Left lung (tissue), 4 donors: ENCODE measurements at regions not wholly inside any gene's neighbourhood (a gene's known extent, or its start where the extent isn't known, plus 50 kb on each side); places are given as distances from the start of the nearest gene placed in this dataset.

ENCODE experiments used
- ATAC-seq: fragments of 200-7000 bp; cut with Tn5 transposase; one replicate; pipeline ENCODE4 v1.9.1; 2020; ENCODE audit warnings: moderate library complexity
- DNase-seq, 4 donors: peaks; one replicate each; pipeline ENCODE4 v3.0.0-alpha.2; 2013 to 2020
- H3K27ac ChIP-seq, 2 donors: fragments of 200-600 bp; sonication (generic) in 1 of 2; one replicate each; pipeline versions ENCODE4 v1.5.0 to v1.8.0; 2020 to 2021
- H3K27me3 ChIP-seq, 2 donors: fragments of 200-600 bp; sonication (generic) in 1 of 2; one replicate each; pipeline versions ENCODE4 v1.5.0 to v1.8.0; 2020 to 2021
- H3K36me3 ChIP-seq, 2 donors: fragments of 200-600 bp; sonication (generic) in 1 of 2; one replicate each; pipeline versions ENCODE4 v1.5.0 to v1.8.0; 2020 to 2021
- H3K4me1 ChIP-seq, 2 donors: fragments of 200-600 bp; one replicate each; pipeline ENCODE4 v1.8.0; 2021
- H3K4me3 ChIP-seq, 2 donors: fragments of 200-600 bp; sonication (generic) in 1 of 2; one replicate each; pipeline versions ENCODE4 v1.5.0 to v1.8.0; 2020 to 2021; ENCODE audit warnings: mild to moderate bottlenecking in 1 of 2
- H3K9me3 ChIP-seq, 2 donors: fragments of 200-600 bp; sonication (generic) in 1 of 2; one replicate each; pipeline versions ENCODE4 v1.5.0 to v1.8.0; 2020 to 2021
- intact Hi-C, 2 donors: fragments of 100-400 bp; cut with DNase I; formaldehyde crosslinking; loops; one replicate each; pipeline versions ENCODE4 v1.11.2 to v1.14.2; 2022
- TF ChIP-seq, protein P1 (sequence below), 2 donors: fragments of 200-600 bp; sonication (generic) in 1 of 2; IDR thresholded peaks; one replicate each; pipeline versions ENCODE4 v1.5.0 to v1.8.0; 2021; ENCODE audit warnings: antibody characterized with exemption in 2 of 2
- donor health status: DM: no; HTN: yes; CAD: no.
- donor health status: DM: no; HTN: no; CAD: no.

- Histone ChIP-seq H3K4me1 (peaks cover 11 to 15% of the 10 kb centered on the region in 2 donors), H3K27me3 (no peaks in the 10 kb centered on the region), H3K36me3 (no peaks in the 10 kb centered on the region), H3K4me3 (no peak overlapping the region), H3K9me3 (no peaks in the 10 kb centered on the region), H3K27ac (no peak overlapping the region)
- TF ChIP-seq, protein P1, sequence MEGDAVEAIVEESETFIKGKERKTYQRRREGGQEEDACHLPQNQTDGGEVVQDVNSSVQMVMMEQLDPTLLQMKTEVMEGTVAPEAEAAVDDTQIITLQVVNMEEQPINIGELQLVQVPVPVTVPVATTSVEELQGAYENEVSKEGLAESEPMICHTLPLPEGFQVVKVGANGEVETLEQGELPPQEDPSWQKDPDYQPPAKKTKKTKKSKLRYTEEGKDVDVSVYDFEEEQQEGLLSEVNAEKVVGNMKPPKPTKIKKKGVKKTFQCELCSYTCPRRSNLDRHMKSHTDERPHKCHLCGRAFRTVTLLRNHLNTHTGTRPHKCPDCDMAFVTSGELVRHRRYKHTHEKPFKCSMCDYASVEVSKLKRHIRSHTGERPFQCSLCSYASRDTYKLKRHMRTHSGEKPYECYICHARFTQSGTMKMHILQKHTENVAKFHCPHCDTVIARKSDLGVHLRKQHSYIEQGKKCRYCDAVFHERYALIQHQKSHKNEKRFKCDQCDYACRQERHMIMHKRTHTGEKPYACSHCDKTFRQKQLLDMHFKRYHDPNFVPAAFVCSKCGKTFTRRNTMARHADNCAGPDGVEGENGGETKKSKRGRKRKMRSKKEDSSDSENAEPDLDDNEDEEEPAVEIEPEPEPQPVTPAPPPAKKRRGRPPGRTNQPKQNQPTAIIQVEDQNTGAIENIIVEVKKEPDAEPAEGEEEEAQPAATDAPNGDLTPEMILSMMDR (IDR thresholded peaks at IDR 0.05), result no peak
- ATAC-seq, result no peak
- DNase-seq, result no peak
- intact Hi-C loops, result no loop called here
Measured at GRCh38 chr2:39501412-39501811, 64.3 kb upstream of the MAP4K3 start.

DNA sequence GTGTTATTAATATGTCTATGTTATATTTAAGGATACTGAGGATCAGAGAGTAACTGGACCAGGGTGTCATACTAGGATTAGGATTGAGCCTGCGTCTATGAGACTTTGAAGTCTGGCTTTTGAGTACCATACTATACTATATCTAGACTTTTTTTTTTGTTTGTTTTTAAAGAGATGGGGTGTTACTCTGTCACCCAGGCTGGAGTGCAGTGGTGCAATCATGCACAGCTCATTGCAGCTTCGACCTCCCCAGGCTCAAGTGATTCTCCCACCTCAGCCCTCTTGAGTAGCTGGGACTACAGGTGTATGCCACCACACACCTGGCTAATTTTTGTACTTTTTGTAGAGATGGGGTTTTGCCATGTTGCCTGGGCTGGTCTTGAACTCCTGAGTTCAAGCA lies 66.2 kb upstream of the MAP4K3 start:
- H3K27ac ChIP-seq, result no peak overlapping the region

DNA sequence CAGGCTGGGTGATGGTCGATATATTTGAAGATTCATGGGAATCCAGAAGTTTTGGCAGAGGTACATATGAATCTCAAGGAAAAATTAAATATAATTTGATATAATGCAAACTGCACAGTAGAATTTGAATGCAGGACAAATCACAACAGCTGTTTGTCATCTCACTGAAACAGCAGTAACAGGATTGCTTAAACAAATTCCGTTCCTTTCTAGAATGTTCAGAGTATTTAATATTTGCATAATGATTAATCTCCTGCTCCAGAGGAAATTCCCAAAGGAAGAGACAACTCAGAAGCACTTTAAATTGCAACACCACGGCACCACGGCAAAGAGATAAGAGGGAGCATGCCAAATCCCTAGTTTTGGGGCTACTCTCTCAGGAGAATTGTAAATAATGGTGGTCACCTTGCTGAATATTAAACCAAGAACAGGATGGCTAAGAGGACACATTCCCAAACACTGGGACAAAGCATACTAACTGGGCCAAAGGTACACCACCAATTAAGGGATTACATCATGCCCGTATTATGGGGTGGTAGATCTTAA lies 67.8 kb upstream of the MAP4K3 start:
- H3K27ac ChIP-seq, result peak overlapping the region; percentile 61 to 63
- intact Hi-C loops, result no loop called here
- peaks cover 11 to 15% of the 10 kb centered on the region in 2 donors for H3K4me1 ChIP-seq
- no peaks in the 10 kb centered on the region for H3K9me3 ChIP-seq
- no peak overlapping the region for H3K4me3 ChIP-seq
- DNase-seq, result peak in 2 of 4 donors; percentile 56 to 57
- H3K36me3 ChIP-seq, result no peaks in the 10 kb centered on the region
- TF ChIP-seq, protein P1 (IDR thresholded peaks at IDR 0.05), result no peak
- peak; percentile 55 for ATAC-seq
- H3K27me3 ChIP-seq, result no peaks in the 10 kb centered on the region

More for the DNA sequence above, 66.2 kb upstream of the MAP4K3 start:
- no peak for ATAC-seq
- H3K4me3 ChIP-seq, result no peak overlapping the region
- no peaks in the 10 kb centered on the region for H3K9me3 ChIP-seq
- H3K27me3 ChIP-seq, result no peaks in the 10 kb centered on the region
- no peak for DNase-seq
- intact Hi-C loops, result no loop called here
- TF ChIP-seq, protein P1 (IDR thresholded peaks at IDR 0.05), result no peak
- H3K4me1 ChIP-seq, result peaks cover 11 to 15% of the 10 kb centered on the region in 2 donors
- no peaks in the 10 kb centered on the region for H3K36me3 ChIP-seq

GRCh38 chr2:39506215-39506614 lies 69.1 kb upstream of the MAP4K3 start:
- Histone ChIP-seq H3K36me3 (no peaks in the 10 kb centered on the region), H3K4me1 (peaks cover 11 to 15% of the 10 kb centered on the region in 2 donors), H3K9me3 (no peaks in the 10 kb centered on the region), H3K27ac (peak overlapping the region in 1 of 2 donors; percentile 4), H3K27me3 (no peaks in the 10 kb centered on the region), H3K4me3 (no peak overlapping the region)
- ATAC-seq, result no peak
- DNase-seq, result no peak
- intact Hi-C loops, result no loop called here
- TF ChIP-seq, protein P1 (IDR thresholded peaks at IDR 0.05), result no peak

GRCh38 chr2:39508198-39508597 lies 71.1 kb upstream of the MAP4K3 start:
- peak in 2 of 4 donors; percentile 48 to 52 for DNase-seq
- ATAC-seq, result no peak
- intact Hi-C loops, result no loop called here
- Histone ChIP-seq H3K27me3 (no peaks in the 10 kb centered on the region), H3K9me3 (no peaks in the 10 kb centered on the region), H3K4me3 (no peak overlapping the region), H3K4me1 (peaks cover 17 to 22% of the 10 kb centered on the region in 2 donors), H3K27ac (no peak overlapping the region), H3K36me3 (no peaks in the 10 kb centered on the region)
- TF ChIP-seq, protein P1 (IDR thresholded peaks at IDR 0.05), result no peak
